CD4-positive, alpha-beta T cell treated with Interleukin-21 for 1 hour (primary cell): ENCODE measurements at regions not wholly inside any gene's neighbourhood (a gene's known extent, or its start where the extent isn't known, plus 50 kb on each side); places are given as distances from the start of the nearest gene placed in this dataset.
"Not testable (repeated sequence)": the region's sequence is repeated elsewhere in the genome, so short reads cannot be mapped to it uniquely, and the experiment has no call there.

Experiments
- DNase-seq: peaks from one replicate; pipeline ENCODE4 v3.0.0-alpha.2; 2020

- no peak for DNase-seq
These were observed 266.1 kb upstream of the HDAC4 start for GRCh38 chr2:239666855-239667376.

- no peak for DNase-seq
These were observed 265.4 kb upstream of the HDAC4 start for GRCh38 chr2:239666053-239666854.

- DNase-seq: no peak
These were observed 263.5 kb upstream of the HDAC4 start for GRCh38 chr2:239664216-239664810.

- DNase-seq: no peak
These were observed 262.6 kb upstream of the HDAC4 start for GRCh38 chr2:239663364-239663924.

- DNase-seq: no peak
These were observed 261.7 kb upstream of the HDAC4 start for GRCh38 chr2:239662413-239663120.

GRCh38 chr2:239661334-239662312 lies 260.8 kb upstream of the HDAC4 start:
- DNase-seq: no peak

GRCh38 chr2:239660390-239661230 lies 259.8 kb upstream of the HDAC4 start:
- no peak for DNase-seq

GRCh38 chr2:239657992-239658391 lies 257.2 kb upstream of the HDAC4 start:
- DNase-seq: no peak

- no peak for DNase-seq
These were observed 256.4 kb upstream of the HDAC4 start for GRCh38 chr2:239657236-239657635.

- DNase-seq: no peak
These were observed 253.4 kb upstream of the HDAC4 start for GRCh38 chr2:239654266-239654665.

GRCh38 chr2:239651859-239652258 lies 251.0 kb upstream of the HDAC4 start:
- DNase-seq: no peak

GRCh38 chr2:239650674-239651073 lies 249.9 kb upstream of the HDAC4 start:
- DNase-seq: no peak

GRCh38 chr2:239649309-239649708 lies 248.5 kb upstream of the HDAC4 start:
- no peak for DNase-seq

GRCh38 chr2:239648607-239649006 lies 247.8 kb upstream of the HDAC4 start:
- DNase-seq: no peak

GRCh38 chr2:239647052-239647819 lies 246.4 kb upstream of the HDAC4 start:
- no peak for DNase-seq

- DNase-seq: no peak
These were observed 245.4 kb upstream of the HDAC4 start for GRCh38 chr2:239646184-239646583.

GRCh38 chr2:239644594-239644993 lies 243.8 kb upstream of the HDAC4 start:
- DNase-seq: not testable (repeated sequence)

GRCh38 chr2:239644011-239644410 lies 243.2 kb upstream of the HDAC4 start:
- no peak for DNase-seq

- no peak for DNase-seq
These were observed 241.7 kb upstream of the HDAC4 start for GRCh38 chr2:239642406-239643004.

GRCh38 chr2:239641904-239642303 lies 241.1 kb upstream of the HDAC4 start:
- not testable (repeated sequence) for DNase-seq
